ENCODE measurements at regions not wholly inside any gene's neighbourhood (a gene's known extent, or its start where the extent isn't known, plus 50 kb on each side); places are given as distances from the start of the nearest gene placed in this dataset.

GRCh38 chr18:38810789-38811188 is 1245.2 kb upstream of the CELF4 start:
- H3K27ac ChIP-seq, result no peak overlapping the region
- H3K4me1 ChIP-seq, result no peaks in the 10 kb centered on the region
- H3K36me3 ChIP-seq, result no peaks in the 10 kb centered on the region
- no peak for TF ChIP-seq POLR2A (IDR thresholded peaks at IDR 0.05)
- TF ChIP-seq, protein P1, sequence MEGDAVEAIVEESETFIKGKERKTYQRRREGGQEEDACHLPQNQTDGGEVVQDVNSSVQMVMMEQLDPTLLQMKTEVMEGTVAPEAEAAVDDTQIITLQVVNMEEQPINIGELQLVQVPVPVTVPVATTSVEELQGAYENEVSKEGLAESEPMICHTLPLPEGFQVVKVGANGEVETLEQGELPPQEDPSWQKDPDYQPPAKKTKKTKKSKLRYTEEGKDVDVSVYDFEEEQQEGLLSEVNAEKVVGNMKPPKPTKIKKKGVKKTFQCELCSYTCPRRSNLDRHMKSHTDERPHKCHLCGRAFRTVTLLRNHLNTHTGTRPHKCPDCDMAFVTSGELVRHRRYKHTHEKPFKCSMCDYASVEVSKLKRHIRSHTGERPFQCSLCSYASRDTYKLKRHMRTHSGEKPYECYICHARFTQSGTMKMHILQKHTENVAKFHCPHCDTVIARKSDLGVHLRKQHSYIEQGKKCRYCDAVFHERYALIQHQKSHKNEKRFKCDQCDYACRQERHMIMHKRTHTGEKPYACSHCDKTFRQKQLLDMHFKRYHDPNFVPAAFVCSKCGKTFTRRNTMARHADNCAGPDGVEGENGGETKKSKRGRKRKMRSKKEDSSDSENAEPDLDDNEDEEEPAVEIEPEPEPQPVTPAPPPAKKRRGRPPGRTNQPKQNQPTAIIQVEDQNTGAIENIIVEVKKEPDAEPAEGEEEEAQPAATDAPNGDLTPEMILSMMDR (IDR thresholded peaks at IDR 0.05 in 8 of 11, conservative IDR thresholded peaks at IDR 0.05 in 3 of 11), result no peak
- TF ChIP-seq POLR2AphosphoS5 (IDR thresholded peaks at IDR 0.05), result no peak
- 63 to 77% (median 73%) methylated on average over 4 of the region's 4 CpGs for WGBS, 5 donors
- H3K4me3 ChIP-seq, result no peak overlapping the region
- H3K9me3 ChIP-seq, result no peaks in the 10 kb centered on the region
- intact Hi-C loops (cut with DNase I; ENCODE audit: low total_unique reads), result no loop called here
- DNase-seq, result no peak
- H3K27me3 ChIP-seq (replicated peaks in 1 of 7), result no peaks in the 10 kb centered on the region

GRCh38 chr18:38807915-38808314 is 1242.3 kb upstream of the CELF4 start:
- TF ChIP-seq POLR2AphosphoS5 (IDR thresholded peaks at IDR 0.05), result no peak
- TF ChIP-seq POLR2A (IDR thresholded peaks at IDR 0.05), result no peak
- TF ChIP-seq, protein P1 (IDR thresholded peaks at IDR 0.05 in 8 of 11, conservative IDR thresholded peaks at IDR 0.05 in 3 of 11), result no peak
- no peak overlapping the region for H3K27ac ChIP-seq
- intact Hi-C loops (cut with DNase I; ENCODE audit: low total_unique reads), result no loop called here
- no peaks in the 10 kb centered on the region for H3K36me3 ChIP-seq
- WGBS, 5 donors, result 73 to 89% (median 77%) methylated on average over 3 of the region's 3 CpGs
- H3K4me1 ChIP-seq, result no peaks in the 10 kb centered on the region
- no peaks in the 10 kb centered on the region for H3K27me3 ChIP-seq (replicated peaks in 1 of 7)
- DNase-seq, result no peak
- H3K9me3 ChIP-seq, result no peaks in the 10 kb centered on the region
- no peak overlapping the region for H3K4me3 ChIP-seq

GRCh38 chr18:38805256-38805655 is 1239.7 kb upstream of the CELF4 start:
- H3K4me3 ChIP-seq, result no peak overlapping the region
- H3K27me3 ChIP-seq (replicated peaks in 1 of 7), result no peaks in the 10 kb centered on the region
- DNase-seq, result no peak
- no peak overlapping the region for H3K27ac ChIP-seq
- no peaks in the 10 kb centered on the region for H3K36me3 ChIP-seq
- intact Hi-C loops (cut with DNase I; ENCODE audit: low total_unique reads), result no loop called here
- H3K9me3 ChIP-seq, result peaks cover 0 to 2% (median 0%) of the 10 kb centered on the region in 8 donors
- TF ChIP-seq, protein P1 (IDR thresholded peaks at IDR 0.05 in 8 of 11, conservative IDR thresholded peaks at IDR 0.05 in 3 of 11), result no peak
- TF ChIP-seq POLR2AphosphoS5 (IDR thresholded peaks at IDR 0.05), result no peak
- no peak for TF ChIP-seq POLR2A (IDR thresholded peaks at IDR 0.05)
- H3K4me1 ChIP-seq, result no peaks in the 10 kb centered on the region
- WGBS, 5 donors, result 73 to 94% (median 85%) methylated on average over 1 of the region's 1 CpG

- Histone ChIP-seq H3K27ac (no peak overlapping the region), H3K4me3 (no peak overlapping the region), H3K9me3 (peaks cover 0 to 12% (median 0%) of the 10 kb centered on the region in 8 donors), H3K27me3 (replicated peaks in 1 of 7) (no peaks in the 10 kb centered on the region), H3K36me3 (no peaks in the 10 kb centered on the region), H3K4me1 (no peaks in the 10 kb centered on the region)
- DNase-seq, result no peak
- intact Hi-C loops (cut with DNase I; ENCODE audit: low total_unique reads), result no loop called here
- 56 to 64% (median 58%) methylated on average over 2 of the region's 2 CpGs for WGBS, 5 donors
- TF ChIP-seq, protein P1 (IDR thresholded peaks at IDR 0.05 in 8 of 11, conservative IDR thresholded peaks at IDR 0.05 in 3 of 11), result no peak
- no peak for TF ChIP-seq POLR2AphosphoS5 (IDR thresholded peaks at IDR 0.05)
- no peak for TF ChIP-seq POLR2A (IDR thresholded peaks at IDR 0.05)
Measured at GRCh38 chr18:38801640-38802039, 1236.0 kb upstream of the CELF4 start.
